ENCODE measurements at regions not wholly inside any gene's neighbourhood (a gene's known extent, or its start where the extent isn't known, plus 50 kb on each side); places are given as distances from the start of the nearest gene placed in this dataset.

GRCh38 chr13:72412481-72412880 lies 314.9 kb downstream of the MZT1 start:
- TF ChIP-seq CTCF (IDR thresholded peaks at IDR 0.05) (no peak), POLR2A (IDR thresholded peaks at IDR 0.05) (no peak)

All from Peyer's patch (tissue), 4 donors.